CD4-positive, alpha-beta memory T cell (primary cell): ENCODE measurements at regions not wholly inside any gene's neighbourhood (a gene's known extent, or its start where the extent isn't known, plus 50 kb on each side); places are given as distances from the start of the nearest gene placed in this dataset.

Experiments
- CTCF ChIA-PET: fragments of 350-600 bp; sonication (Branson Sonifier 250); formaldehyde crosslinking; loops from one replicate; lab custom pipeline; 2021; ENCODE audit warnings: inconsistent platforms; ENCODE audit not compliant: partially characterized antibody; lab: Charles Lee
- POLR2A ChIA-PET: fragments of 350-600 bp; sonication (Branson Sonifier 250); formaldehyde crosslinking; loops from one replicate; lab custom pipeline; 2021; ENCODE audit not compliant: partially characterized antibody; lab: Charles Lee
- DNase-seq, 5 donors: peaks; one replicate each; pipeline versions ENCODE4 v3.0.0 to v3.0.0-alpha.2; 2020 to 2022; ENCODE audit warnings: mixed read lengths in 1 of 5
- H3K27ac ChIP-seq: one replicate; pipeline ENCODE4 v1.7.0; 2013; ENCODE audit warnings: low read depth, low read length
- H3K27me3 ChIP-seq: 2 replicates; pipeline ENCODE4 v1.7.0; 2013; ENCODE audit warnings: mild to moderate bottlenecking, low read length, moderate library complexity; ENCODE audit not compliant: insufficient read depth
- H3K36me3 ChIP-seq: 2 replicates; pipeline ENCODE4 v1.7.0; 2013; ENCODE audit warnings: mild to moderate bottlenecking, low read length, moderate library complexity; ENCODE audit not compliant: insufficient read depth
- H3K4me1 ChIP-seq: 2 replicates; pipeline ENCODE4 v1.7.0; 2013; ENCODE audit warnings: mild to moderate bottlenecking, low read length, moderate library complexity; ENCODE audit not compliant: insufficient read depth
- H3K4me3 ChIP-seq, 2 donors: one replicate each; pipeline ENCODE4 v1.7.0; 2013; ENCODE audit warnings: low read length in 2 of 2, mild to moderate bottlenecking in 1 of 2
- H3K9me3 ChIP-seq, 2 donors: one replicate each; pipeline ENCODE4 v1.7.0; 2013; ENCODE audit warnings: low read length in 2 of 2, control low read depth in 1 of 2; ENCODE audit not compliant: control insufficient read depth in 1 of 2
- H3K27ac Mint-ChIP-seq, 7 donors: one replicate each; pipeline ENCODE4 v1.8.0; 2020 to 2021; ENCODE audit warnings: mixed read lengths in 7 of 7, mild to moderate bottlenecking in 6 of 7, inconsistent platforms in 3 of 7, moderate library complexity in 3 of 7
- H3K27me3 Mint-ChIP-seq, 2 donors: one replicate each; pipeline ENCODE4 v1.8.0; 2020 to 2021; ENCODE audit warnings: mixed read lengths in 2 of 2
- H3K36me3 Mint-ChIP-seq, 2 donors: one replicate each; pipeline ENCODE4 v1.8.0; 2020 to 2021; ENCODE audit warnings: mixed read lengths in 2 of 2, inconsistent platforms in 1 of 2, mild to moderate bottlenecking in 1 of 2
- H3K4me1 Mint-ChIP-seq, 4 donors: one replicate each; pipeline ENCODE4 v1.8.0; 2020 to 2021; ENCODE audit warnings: mixed read lengths in 4 of 4, mild to moderate bottlenecking in 1 of 4
- H3K4me3 Mint-ChIP-seq, 8 donors: one replicate each; pipeline ENCODE4 v1.8.0; 2020 to 2021; ENCODE audit warnings: mixed read lengths in 8 of 8, mild to moderate bottlenecking in 7 of 8, moderate library complexity in 6 of 8, inconsistent platforms in 3 of 8
- H3K9me3 Mint-ChIP-seq, 8 donors: one replicate each; pipeline ENCODE4 v1.8.0; 2020 to 2021; ENCODE audit warnings: mixed read lengths in 8 of 8, mild to moderate bottlenecking in 5 of 8, inconsistent platforms in 3 of 8, moderate library complexity in 1 of 8
- intact Hi-C: fragments of 100-400 bp; cut with micrococcal nuclease; formaldehyde crosslinking; loops from one replicate; pipeline ENCODE4 v1.15.1; 2023

DNA sequence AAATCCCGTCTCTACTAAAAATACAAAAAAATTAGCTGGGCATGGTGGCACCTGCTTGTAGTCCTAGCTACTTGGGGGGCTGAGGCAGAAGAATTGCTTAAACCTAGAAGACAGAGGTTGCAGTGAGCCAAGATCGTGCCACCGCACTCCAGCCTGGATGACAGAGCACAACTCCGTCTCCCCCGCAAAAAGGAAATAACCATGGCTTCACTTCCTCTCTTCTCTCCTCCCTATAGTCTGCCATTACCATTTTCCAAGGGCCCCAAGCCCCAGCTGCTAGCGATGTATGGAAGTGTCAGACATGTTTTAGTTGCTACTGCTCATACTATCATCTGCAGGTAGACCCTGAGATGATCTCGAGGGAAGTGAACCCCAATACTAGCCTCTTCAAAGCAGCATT, 177.3 kb upstream of the FAM9B start:
- intact Hi-C loops = no loop called here
- POLR2A ChIA-PET = no interaction called here

DNA sequence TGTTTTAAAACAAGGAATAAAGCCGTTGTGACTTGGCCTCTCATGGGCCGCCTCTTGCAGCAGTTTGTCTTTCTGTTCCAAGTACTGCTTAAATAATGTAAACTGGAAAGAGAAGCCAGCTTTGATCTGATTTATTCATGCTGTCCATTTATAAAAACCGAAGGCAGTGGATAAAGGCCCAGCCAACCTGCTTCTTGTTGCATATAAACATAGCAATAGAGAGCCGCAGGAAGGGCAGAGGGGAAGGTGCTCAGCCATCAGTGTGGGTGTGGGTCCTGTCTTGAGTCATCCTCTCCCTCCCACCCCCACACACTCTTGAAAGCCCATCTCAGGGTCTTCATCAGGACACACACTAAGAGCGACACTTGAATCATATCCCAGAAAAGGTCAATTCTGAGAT, 187.9 kb upstream of the FAM9B start:
- intact Hi-C loops = no loop called here

More for the DNA sequence above, 177.3 kb upstream of the FAM9B start:
- no peaks in the 10 kb centered on the region for H3K9me3 ChIP-seq
- Mint-ChIP-seq H3K4me3 (no peak overlapping the region), H3K9me3 (peaks cover 0 to 7% (median 0%) of the 10 kb centered on the region in 8 donors), H3K27me3 (peaks cover 0 to 1% of the 10 kb centered on the region in 2 donors), H3K36me3 (no peaks in the 10 kb centered on the region), H3K27ac (no peak overlapping the region), H3K4me1 (peaks cover 0 to 4% (median under 1%) of the 10 kb centered on the region in 4 donors)
- no peak overlapping the region for H3K27ac ChIP-seq
- no peak for DNase-seq
- no peaks in the 10 kb centered on the region for H3K27me3 ChIP-seq
- no peak overlapping the region for H3K4me3 ChIP-seq
- CTCF ChIA-PET = no interaction called here
- no peaks in the 10 kb centered on the region for H3K36me3 ChIP-seq
- no peaks in the 10 kb centered on the region for H3K4me1 ChIP-seq

DNA sequence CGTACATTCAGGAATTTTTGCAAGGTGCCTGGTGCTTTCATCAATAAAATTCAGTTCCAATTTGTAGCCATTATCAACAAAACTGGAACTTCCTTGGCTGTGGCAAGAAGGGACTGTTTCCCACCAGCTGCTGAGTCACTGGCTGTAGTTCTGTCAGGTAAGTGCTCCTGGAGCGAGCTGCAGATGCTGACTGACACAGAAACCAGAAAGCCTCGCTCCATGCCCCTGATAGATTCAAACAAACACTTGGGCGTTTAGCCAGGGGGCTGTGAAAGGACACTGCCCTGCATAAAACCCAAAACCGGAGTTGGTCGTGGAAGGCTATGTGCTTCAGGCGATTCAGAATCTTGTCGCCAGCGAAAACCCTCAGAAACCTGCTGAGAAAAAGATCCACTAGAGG, 188.4 kb upstream of the FAM9B start:
- Histone ChIP-seq H3K9me3 (no peaks in the 10 kb centered on the region), H3K27me3 (no peaks in the 10 kb centered on the region), H3K36me3 (no peaks in the 10 kb centered on the region), H3K27ac (no peak overlapping the region), H3K4me3 (no peak overlapping the region), H3K4me1 (no peaks in the 10 kb centered on the region)
- intact Hi-C loops = no loop called here
- CTCF ChIA-PET = no interaction called here
- POLR2A ChIA-PET = no interaction called here
- peaks cover 0 to 4% (median 1%) of the 10 kb centered on the region in 8 donors for H3K9me3 Mint-ChIP-seq
- H3K4me1 Mint-ChIP-seq = no peaks in the 10 kb centered on the region
- H3K36me3 Mint-ChIP-seq = no peaks in the 10 kb centered on the region
- DNase-seq = no peak
- peaks cover 0 to 1% of the 10 kb centered on the region in 2 donors for H3K27me3 Mint-ChIP-seq
- H3K27ac Mint-ChIP-seq = no peak overlapping the region
- H3K4me3 Mint-ChIP-seq = no peak overlapping the region

More for the DNA sequence above, 187.9 kb upstream of the FAM9B start:
- Mint-ChIP-seq H3K4me1 (no peaks in the 10 kb centered on the region), H3K27me3 (peaks cover 0 to 1% of the 10 kb centered on the region in 2 donors), H3K4me3 (no peak overlapping the region), H3K9me3 (peaks cover 0 to 4% (median 1%) of the 10 kb centered on the region in 8 donors), H3K27ac (no peak overlapping the region), H3K36me3 (no peaks in the 10 kb centered on the region)
- no peak for DNase-seq
- CTCF ChIA-PET = no interaction called here
- no peaks in the 10 kb centered on the region for H3K9me3 ChIP-seq
- POLR2A ChIA-PET = no interaction called here
- H3K27me3 ChIP-seq = no peaks in the 10 kb centered on the region
- H3K27ac ChIP-seq = no peak overlapping the region
- H3K4me3 ChIP-seq = no peak overlapping the region
- no peaks in the 10 kb centered on the region for H3K4me1 ChIP-seq
- H3K36me3 ChIP-seq = no peaks in the 10 kb centered on the region

DNA sequence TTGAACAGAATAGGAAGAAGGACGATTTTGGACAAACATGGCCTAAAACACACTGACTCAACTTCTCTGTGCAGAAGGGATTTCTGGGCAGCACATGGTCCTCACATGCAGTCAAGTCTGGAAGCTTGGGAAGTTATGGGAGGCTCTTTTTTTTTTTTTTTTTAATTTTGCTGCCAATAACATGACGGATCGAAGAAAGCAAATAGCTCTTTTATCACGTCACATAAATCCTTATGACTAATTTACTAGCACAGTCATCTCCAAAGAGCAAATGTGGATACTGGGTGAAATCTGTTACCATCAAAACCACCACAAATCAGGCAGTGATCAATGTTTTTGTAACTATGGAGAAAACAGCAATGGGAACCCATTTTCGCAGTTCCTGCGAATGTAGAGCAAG, 193.3 kb upstream of the FAM9B start:
- Mint-ChIP-seq H3K4me3 (no peak overlapping the region), H3K36me3 (no peaks in the 10 kb centered on the region), H3K27me3 (peaks cover 1 to 4% of the 10 kb centered on the region in 2 donors), H3K4me1 (peaks cover 0 to 2% (median 0%) of the 10 kb centered on the region in 4 donors), H3K27ac (no peak overlapping the region), H3K9me3 (peaks cover 0 to 7% (median 0%) of the 10 kb centered on the region in 8 donors)
- H3K27ac ChIP-seq = no peak overlapping the region
- no peak for DNase-seq
- H3K27me3 ChIP-seq = no peaks in the 10 kb centered on the region
- no peaks in the 10 kb centered on the region for H3K4me1 ChIP-seq
- no peaks in the 10 kb centered on the region for H3K9me3 ChIP-seq
- CTCF ChIA-PET = no interaction called here
- POLR2A ChIA-PET = no interaction called here
- no peaks in the 10 kb centered on the region for H3K36me3 ChIP-seq
- intact Hi-C loops = no loop called here
- no peak overlapping the region for H3K4me3 ChIP-seq

DNA sequence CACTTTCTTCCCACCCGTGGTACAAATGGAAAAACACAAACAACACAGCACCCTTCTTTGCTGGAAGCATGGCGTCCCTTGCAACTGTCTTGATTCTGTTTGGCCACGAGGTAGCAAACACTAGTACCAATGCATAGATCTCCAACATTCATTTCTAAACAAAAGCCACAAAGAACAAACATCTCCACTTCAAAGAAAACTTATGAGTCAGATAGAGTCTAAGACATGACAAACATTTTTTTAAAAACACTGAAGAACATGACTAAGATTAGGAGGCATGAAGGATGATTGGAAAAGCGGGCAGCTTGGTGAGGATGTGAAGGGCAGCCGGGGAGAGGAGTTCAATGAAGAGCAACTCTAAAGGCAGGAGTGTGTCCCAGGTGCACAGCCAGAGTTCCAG, 197.6 kb upstream of the FAM9B start:
- CTCF ChIA-PET = no interaction called here
- H3K4me3 Mint-ChIP-seq = no peak overlapping the region
- H3K36me3 Mint-ChIP-seq = no peaks in the 10 kb centered on the region
- no peak for DNase-seq
- POLR2A ChIA-PET = no interaction called here
- H3K27ac Mint-ChIP-seq = no peak overlapping the region
- no peaks in the 10 kb centered on the region for H3K9me3 ChIP-seq
- no peaks in the 10 kb centered on the region for H3K27me3 ChIP-seq
- H3K4me1 Mint-ChIP-seq = peaks cover 0 to 2% (median 0%) of the 10 kb centered on the region in 4 donors
- H3K4me1 ChIP-seq = no peaks in the 10 kb centered on the region
- no peak overlapping the region for H3K4me3 ChIP-seq
- peaks cover 0 to 4% of the 10 kb centered on the region in 2 donors for H3K27me3 Mint-ChIP-seq
- no peaks in the 10 kb centered on the region for H3K36me3 ChIP-seq
- intact Hi-C loops = no loop called here
- peaks cover 0 to 6% (median 0%) of the 10 kb centered on the region in 8 donors for H3K9me3 Mint-ChIP-seq
- no peak overlapping the region for H3K27ac ChIP-seq

DNA sequence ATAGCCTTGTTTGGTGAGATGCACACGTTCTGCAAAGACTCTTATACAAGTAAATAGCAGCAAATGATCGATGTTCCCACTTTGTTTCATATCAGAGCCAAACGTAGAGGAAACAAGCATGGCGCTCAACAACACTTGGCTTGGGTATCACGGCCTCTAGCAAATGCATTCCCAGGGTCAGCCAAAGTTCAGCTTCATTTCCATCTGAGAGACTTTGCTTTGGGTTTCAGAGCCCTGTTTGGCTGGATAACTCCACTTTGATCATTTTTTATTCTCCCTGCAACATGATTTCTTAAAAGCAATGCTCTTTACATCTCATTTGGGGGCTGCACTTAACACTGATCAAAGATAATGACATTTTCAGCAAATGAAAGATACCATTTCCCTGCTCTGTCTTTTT, 199.2 kb upstream of the FAM9B start:
- no peaks in the 10 kb centered on the region for H3K9me3 ChIP-seq
- Mint-ChIP-seq H3K27ac (no peak overlapping the region), H3K4me3 (no peak overlapping the region), H3K36me3 (no peaks in the 10 kb centered on the region), H3K9me3 (peaks cover 0 to 6% (median 0%) of the 10 kb centered on the region in 8 donors), H3K4me1 (peaks cover 0 to 2% (median 0%) of the 10 kb centered on the region in 4 donors), H3K27me3 (peaks cover 0 to 4% of the 10 kb centered on the region in 2 donors)
- DNase-seq = no peak
- no peak overlapping the region for H3K4me3 ChIP-seq
- POLR2A ChIA-PET = no interaction called here
- H3K36me3 ChIP-seq = no peaks in the 10 kb centered on the region
- intact Hi-C loops = no loop called here
- no peak overlapping the region for H3K27ac ChIP-seq
- H3K27me3 ChIP-seq = no peaks in the 10 kb centered on the region
- H3K4me1 ChIP-seq = no peaks in the 10 kb centered on the region
- CTCF ChIA-PET = no interaction called here

DNA sequence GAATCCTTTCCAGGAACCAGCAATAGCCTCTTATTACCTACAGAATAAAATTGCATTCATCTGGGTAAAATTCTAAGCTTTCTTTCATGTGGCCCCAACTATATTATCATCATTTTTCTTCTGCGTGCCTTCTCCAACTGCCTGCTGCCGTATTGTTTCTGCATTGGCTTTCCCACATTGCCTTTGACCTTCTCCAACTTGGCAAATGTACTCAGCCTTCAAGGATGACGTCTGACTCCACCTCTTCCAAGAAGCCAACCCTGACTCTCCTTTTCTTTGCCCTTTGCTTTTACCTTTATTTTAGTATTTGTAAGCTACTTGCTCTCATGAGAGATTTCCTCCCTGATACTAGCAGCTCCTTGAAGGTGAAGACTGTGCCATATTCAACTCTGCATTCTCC, 200.4 kb upstream of the FAM9B start:
- no peak for DNase-seq
- no peaks in the 10 kb centered on the region for H3K36me3 ChIP-seq
- H3K27me3 ChIP-seq = no peaks in the 10 kb centered on the region
- H3K9me3 ChIP-seq = no peaks in the 10 kb centered on the region
- Mint-ChIP-seq H3K9me3 (peaks cover 0 to 6% (median 0%) of the 10 kb centered on the region in 8 donors), H3K4me3 (no peak overlapping the region), H3K4me1 (peaks cover 0 to 2% (median 0%) of the 10 kb centered on the region in 4 donors), H3K27me3 (peaks cover 0 to 4% of the 10 kb centered on the region in 2 donors), H3K27ac (peak overlapping the region in 1 of 7 donors; percentile 64), H3K36me3 (no peaks in the 10 kb centered on the region)
- CTCF ChIA-PET = no interaction called here
- POLR2A ChIA-PET = no interaction called here
- H3K27ac ChIP-seq = no peak overlapping the region
- intact Hi-C loops = no loop called here
- H3K4me3 ChIP-seq = no peak overlapping the region
- no peaks in the 10 kb centered on the region for H3K4me1 ChIP-seq

DNA sequence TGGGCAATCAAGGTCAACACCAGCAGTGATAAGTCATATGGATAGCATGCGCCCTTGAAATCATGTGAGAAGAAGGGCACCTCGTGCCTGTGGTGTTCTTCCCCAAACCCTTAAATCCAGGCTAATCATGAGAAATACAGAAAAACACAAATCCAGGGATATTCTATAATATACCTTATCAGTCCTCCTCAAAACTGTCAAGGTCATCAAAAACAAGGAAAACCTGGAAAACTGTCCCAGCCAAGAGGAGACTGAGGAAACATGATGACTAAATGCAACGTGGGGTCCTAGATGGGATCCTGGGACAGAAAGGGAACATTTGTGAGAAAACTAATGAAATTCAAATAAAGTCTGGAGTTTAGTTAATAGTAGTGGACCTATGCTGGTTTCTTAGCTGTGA, 201.8 kb upstream of the FAM9B start:
- intact Hi-C loops = no loop called here

More for the DNA sequence above, 201.8 kb upstream of the FAM9B start:
- Mint-ChIP-seq H3K9me3 (no peaks in the 10 kb centered on the region), H3K27ac (no peak overlapping the region), H3K27me3 (peaks cover 0 to 4% of the 10 kb centered on the region in 2 donors), H3K4me1 (peaks cover 0 to 2% (median 0%) of the 10 kb centered on the region in 4 donors), H3K36me3 (no peaks in the 10 kb centered on the region), H3K4me3 (no peak overlapping the region)
- no peaks in the 10 kb centered on the region for H3K27me3 ChIP-seq
- no peak for DNase-seq
- H3K4me3 ChIP-seq = no peak overlapping the region
- ChIA-PET POLR2A (no interaction called here), CTCF (no interaction called here)
- no peaks in the 10 kb centered on the region for H3K9me3 ChIP-seq
- H3K27ac ChIP-seq = no peak overlapping the region
- H3K36me3 ChIP-seq = no peaks in the 10 kb centered on the region
- no peaks in the 10 kb centered on the region for H3K4me1 ChIP-seq
